ENCODE measurements at regions not wholly inside any gene's neighbourhood (a gene's known extent, or its start where the extent isn't known, plus 50 kb on each side); places are given as distances from the start of the nearest gene placed in this dataset.

DNA sequence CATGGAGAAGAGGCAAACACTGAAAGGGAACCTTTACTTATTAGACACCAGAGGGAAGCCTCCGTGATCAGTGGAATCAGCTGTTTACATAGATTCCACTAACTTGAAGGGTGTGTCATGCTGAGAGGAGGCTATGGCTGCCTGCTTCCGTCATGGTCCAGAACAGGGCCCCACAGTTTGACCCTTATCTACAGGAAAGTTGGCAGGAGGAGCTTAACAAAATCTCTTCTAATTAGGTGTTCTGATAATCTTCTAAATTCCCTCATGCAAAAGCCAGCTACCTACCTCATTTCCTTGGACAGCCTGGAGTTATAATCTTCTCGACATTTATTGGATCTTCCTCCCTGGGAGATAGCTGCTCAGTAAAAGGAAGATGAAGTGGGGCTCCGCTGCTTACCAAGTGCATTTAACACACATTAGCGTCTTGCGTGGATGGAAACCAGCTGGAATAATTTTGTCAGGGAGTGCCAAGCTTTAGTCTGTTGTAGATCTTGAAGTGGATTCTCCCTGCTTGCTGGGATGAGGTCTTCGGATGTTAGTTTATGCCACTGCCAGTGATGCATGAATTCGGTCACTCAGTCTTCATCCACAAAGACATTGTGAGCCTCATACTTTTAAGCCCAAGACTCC, 171.0 kb downstream of the PAH start:
- no peak for TF ChIP-seq CTCF (IDR thresholded peaks at IDR 0.05)
- TF ChIP-seq POLR2A (IDR thresholded peaks at IDR 0.05): no peak

Data from lower leg skin (tissue), 3 donors.